ENCODE measurements at regions not wholly inside any gene's neighbourhood (a gene's known extent, or its start where the extent isn't known, plus 50 kb on each side); places are given as distances from the start of the nearest gene placed in this dataset.

- Histone ChIP-seq H3K9me3 (ENCODE audit: control insufficient read depth, insufficient read depth, low read depth, low read length) (no peaks in the 10 kb centered on the region), H3K4me3 (ENCODE audit: low read depth in 2 of 2, low read length in 2 of 2) (no peak overlapping the region), H3K4me1 (ENCODE audit: control insufficient read depth, insufficient read depth, low read length) (no peaks in the 10 kb centered on the region), H3K36me3 (ENCODE audit: control insufficient read depth, insufficient read depth, low read length) (no peaks in the 10 kb centered on the region), H3K27me3 (ENCODE audit: control insufficient read depth, insufficient read depth, low read length) (no peaks in the 10 kb centered on the region), H3K27ac (ENCODE audit: low read length) (no peak overlapping the region)
- DNase-seq (ENCODE audit: low read depth, low spot score) = no peak
- ATAC-seq = no peak
- CTCF ChIA-PET = no interaction called here
- intact Hi-C loops (cut with micrococcal nuclease; ENCODE audit: unreplicated experiment) (no loop called here), in situ Hi-C loops (cut with HindIII; ENCODE audit: low pct_unique_long_range_greater_than_20kb, low sequenced_read_pairs) (no loop called here)
- no peak for TF ChIP-seq POLR2AphosphoS5 (IDR thresholded peaks at IDR 0.05; ENCODE audit: low read depth, low read length)
- TF ChIP-seq, protein P1, sequence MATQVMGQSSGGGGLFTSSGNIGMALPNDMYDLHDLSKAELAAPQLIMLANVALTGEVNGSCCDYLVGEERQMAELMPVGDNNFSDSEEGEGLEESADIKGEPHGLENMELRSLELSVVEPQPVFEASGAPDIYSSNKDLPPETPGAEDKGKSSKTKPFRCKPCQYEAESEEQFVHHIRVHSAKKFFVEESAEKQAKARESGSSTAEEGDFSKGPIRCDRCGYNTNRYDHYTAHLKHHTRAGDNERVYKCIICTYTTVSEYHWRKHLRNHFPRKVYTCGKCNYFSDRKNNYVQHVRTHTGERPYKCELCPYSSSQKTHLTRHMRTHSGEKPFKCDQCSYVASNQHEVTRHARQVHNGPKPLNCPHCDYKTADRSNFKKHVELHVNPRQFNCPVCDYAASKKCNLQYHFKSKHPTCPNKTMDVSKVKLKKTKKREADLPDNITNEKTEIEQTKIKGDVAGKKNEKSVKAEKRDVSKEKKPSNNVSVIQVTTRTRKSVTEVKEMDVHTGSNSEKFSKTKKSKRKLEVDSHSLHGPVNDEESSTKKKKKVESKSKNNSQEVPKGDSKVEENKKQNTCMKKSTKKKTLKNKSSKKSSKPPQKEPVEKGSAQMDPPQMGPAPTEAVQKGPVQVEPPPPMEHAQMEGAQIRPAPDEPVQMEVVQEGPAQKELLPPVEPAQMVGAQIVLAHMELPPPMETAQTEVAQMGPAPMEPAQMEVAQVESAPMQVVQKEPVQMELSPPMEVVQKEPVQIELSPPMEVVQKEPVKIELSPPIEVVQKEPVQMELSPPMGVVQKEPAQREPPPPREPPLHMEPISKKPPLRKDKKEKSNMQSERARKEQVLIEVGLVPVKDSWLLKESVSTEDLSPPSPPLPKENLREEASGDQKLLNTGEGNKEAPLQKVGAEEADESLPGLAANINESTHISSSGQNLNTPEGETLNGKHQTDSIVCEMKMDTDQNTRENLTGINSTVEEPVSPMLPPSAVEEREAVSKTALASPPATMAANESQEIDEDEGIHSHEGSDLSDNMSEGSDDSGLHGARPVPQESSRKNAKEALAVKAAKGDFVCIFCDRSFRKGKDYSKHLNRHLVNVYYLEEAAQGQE (IDR thresholded peaks at IDR 0.05; ENCODE audit: insufficient read depth in 1 of 2, low read depth in 2 of 2, low read length in 1 of 2) = no peak
- TF ChIP-seq SIN3A (IDR thresholded peaks at IDR 0.05; ENCODE audit: borderline replicate concordance, insufficient read depth, low read depth, low read length) = no peak
- TF ChIP-seq CTCF (IDR thresholded peaks at IDR 0.05) = no peak
- no peak for TF ChIP-seq TCF7L2 (IDR thresholded peaks at IDR 0.05; ENCODE audit: low read depth, low read length)
- POLR2A ChIA-PET = no interaction called here
- no TSS peak for BruUV-seq (replicated peaks)
These were observed 522.0 kb upstream of the SEL1L start for GRCh38 chr14:82055515-82056115.

GRCh38 chr14:82060219-82060618 lies 526.6 kb upstream of the SEL1L start:
- ChIA-PET POLR2A (no interaction called here), CTCF (no interaction called here)
- in situ Hi-C loops (cut with HindIII; ENCODE audit: low pct_unique_long_range_greater_than_20kb, low sequenced_read_pairs) (no loop called here), intact Hi-C loops (cut with micrococcal nuclease; ENCODE audit: unreplicated experiment) (no loop called here)
- Histone ChIP-seq H3K4me1 (ENCODE audit: control insufficient read depth, insufficient read depth, low read length) (no peaks in the 10 kb centered on the region), H3K27ac (ENCODE audit: low read length) (no peak overlapping the region), H3K9me3 (ENCODE audit: control insufficient read depth, insufficient read depth, low read depth, low read length) (no peaks in the 10 kb centered on the region), H3K27me3 (ENCODE audit: control insufficient read depth, insufficient read depth, low read length) (no peaks in the 10 kb centered on the region), H3K4me3 (ENCODE audit: low read depth in 2 of 2, low read length in 2 of 2) (no peak overlapping the region), H3K36me3 (ENCODE audit: control insufficient read depth, insufficient read depth, low read length) (no peaks in the 10 kb centered on the region)
- ATAC-seq (no peak), DNase-seq (ENCODE audit: low read depth, low spot score) (no peak)
- BruUV-seq (replicated peaks) = no TSS peak
- TF ChIP-seq POLR2AphosphoS5 (IDR thresholded peaks at IDR 0.05; ENCODE audit: low read depth, low read length) (no peak), SIN3A (IDR thresholded peaks at IDR 0.05; ENCODE audit: borderline replicate concordance, insufficient read depth, low read depth, low read length) (no peak)
- TF ChIP-seq, protein P1 (IDR thresholded peaks at IDR 0.05; ENCODE audit: insufficient read depth in 1 of 2, low read depth in 2 of 2, low read length in 1 of 2) = no peak
